ENCODE measurements at regions not wholly inside any gene's neighbourhood (a gene's known extent, or its start where the extent isn't known, plus 50 kb on each side); places are given as distances from the start of the nearest gene placed in this dataset.

GRCh38 chr2:10241641-10242430 lies 60.9 kb upstream of the HPCAL1 start:
- 88 to 94% (median 91%) methylated on average over 20 of the region's 20 CpGs for WGBS, 4 donors
- intact Hi-C loops (cut with DNase I), result no loop called here
- Histone ChIP-seq H3K4me3 (no peak overlapping the region), H3K9me3 (no peaks in the 10 kb centered on the region), H3K36me3 (no peaks in the 10 kb centered on the region), H3K4me1 (peaks cover 0 to 19% (median 14%) of the 10 kb centered on the region in 12 donors), H3K27ac (no peak overlapping the region), H3K27me3 (peaks cover 0 to 3% (median 0%) of the 10 kb centered on the region in 9 donors)
- TF ChIP-seq CTCF (IDR thresholded peaks at IDR 0.05) (no peak), POLR2A (IDR thresholded peaks at IDR 0.05) (no peak)
- ATAC-seq, result no peak
- DNase-seq, result peak in 1 of 5 donors; percentile 40

- H3K27me3 ChIP-seq, result peaks cover 0 to 3% (median 0%) of the 10 kb centered on the region in 9 donors
- peak in 1 of 5 donors; percentile 42 for DNase-seq
- WGBS, 4 donors, result 94 to 98% (median 96%) methylated on average over 15 of the region's 15 CpGs
Observed at GRCh38 chr2:10242451-10242850, 60.3 kb upstream of the HPCAL1 start.

GRCh38 chr2:10242998-10243925 lies 59.4 kb upstream of the HPCAL1 start:
- no peak for ATAC-seq
- TF ChIP-seq CTCF (IDR thresholded peaks at IDR 0.05), result no peak
- no peak for TF ChIP-seq POLR2A (IDR thresholded peaks at IDR 0.05)
- no peaks in the 10 kb centered on the region for H3K9me3 ChIP-seq
- WGBS, 4 donors, result 91 to 94% (median 92%) methylated on average over 25 to 28 of the region's 28 CpGs
- DNase-seq, result peak in 1 of 5 donors; percentile 43
- intact Hi-C loops (cut with DNase I), result no loop called here
- H3K27me3 ChIP-seq, result peaks cover 0 to 3% (median 0%) of the 10 kb centered on the region in 9 donors
- H3K4me3 ChIP-seq, result no peak overlapping the region
- H3K27ac ChIP-seq, result no peak overlapping the region
- peaks cover 0 to 10% (median 5%) of the 10 kb centered on the region in 12 donors for H3K4me1 ChIP-seq
- H3K36me3 ChIP-seq, result no peaks in the 10 kb centered on the region

More at GRCh38 chr2:10242451-10242850, 60.3 kb upstream of the HPCAL1 start:
- Histone ChIP-seq H3K27ac (no peak overlapping the region), H3K36me3 (no peaks in the 10 kb centered on the region), H3K4me1 (peaks cover 0 to 13% (median 9%) of the 10 kb centered on the region in 12 donors), H3K9me3 (no peaks in the 10 kb centered on the region), H3K4me3 (no peak overlapping the region)
- intact Hi-C loops (cut with DNase I), result no loop called here
- ATAC-seq, result no peak
- TF ChIP-seq CTCF (IDR thresholded peaks at IDR 0.05) (no peak), POLR2A (IDR thresholded peaks at IDR 0.05) (no peak)

GRCh38 chr2:10243926-10244270 lies 58.8 kb upstream of the HPCAL1 start:
- intact Hi-C loops (cut with DNase I), result no loop called here

More at GRCh38 chr2:10243926-10244270, 58.8 kb upstream of the HPCAL1 start:
- H3K27me3 ChIP-seq, result peaks cover 0 to 3% (median 0%) of the 10 kb centered on the region in 9 donors
- DNase-seq (peak in 1 of 5 donors; percentile 37), ATAC-seq (no peak)
- H3K9me3 ChIP-seq, result peaks cover 0 to 3% (median 0%) of the 10 kb centered on the region in 12 donors
- H3K27ac ChIP-seq, result no peak overlapping the region
- no peak overlapping the region for H3K4me3 ChIP-seq
- 83 to 92% (median 90%) methylated on average over 10 of the region's 10 CpGs for WGBS, 4 donors
- peaks cover 0 to 4% (median under 1%) of the 10 kb centered on the region in 12 donors for H3K4me1 ChIP-seq
- no peaks in the 10 kb centered on the region for H3K36me3 ChIP-seq
- TF ChIP-seq POLR2A (IDR thresholded peaks at IDR 0.05), result no peak
- no peak for TF ChIP-seq CTCF (IDR thresholded peaks at IDR 0.05)
